B cell (primary cell): ENCODE measurements at regions not wholly inside any gene's neighbourhood (a gene's known extent, or its start where the extent isn't known, plus 50 kb on each side); places are given as distances from the start of the nearest gene placed in this dataset.

Experiments used
- ATAC-seq: fragments of 200-7000 bp; cut with Tn5 transposase; one replicate; pipeline ENCODE4 v1.10.0; 2021; ENCODE audit warnings: low read depth, mild to moderate bottlenecking, moderate number of reproducible peaks, moderate library complexity
- CTCF ChIA-PET: fragments of 350-600 bp; sonication (Branson Sonifier 250); formaldehyde crosslinking; loops from one replicate; lab custom pipeline; 2021; ENCODE audit warnings: antibody characterized with exemption, inconsistent platforms; lab: Charles Lee
- POLR2A ChIA-PET: fragments of 350-600 bp; sonication (Branson Sonifier 250); formaldehyde crosslinking; loops from one replicate; lab custom pipeline; 2021; ENCODE audit warnings: antibody characterized with exemption; lab: Charles Lee
- DNase-seq: peaks from one replicate; pipeline ENCODE4 v3.0.0; 2013
- H2AFZ ChIP-seq: 2 replicates; pipeline ENCODE4 v1.6.1; 2012; ENCODE audit warnings: mild to moderate bottlenecking, low read depth, low read length; ENCODE audit not compliant: insufficient read depth, poor library complexity, severe bottlenecking
- H3K27ac ChIP-seq, 2 donors: 1 replicate in 1 of 2; 2 replicates in 1 of 2; pipeline ENCODE4 v1.5.1; 2012 to 2013; ENCODE audit warnings: low read length in 2 of 2, mild to moderate bottlenecking in 2 of 2, moderate library complexity in 1 of 2
- H3K27me3 ChIP-seq, 4 experiments: fragments of 200-600 bp in 1 of 4; sonication (generic) in 1 of 4; replicated peaks in 1 of 4; 1 replicate in 2 of 4; 2 replicates in 2 of 4; pipeline versions ENCODE4 v1.6.1 to v1.7.0; 2013 to 2016; ENCODE audit warnings: low read length in 3 of 4, mild to moderate bottlenecking in 2 of 4, mixed read lengths in 1 of 4, moderate library complexity in 1 of 4; ENCODE audit not compliant: insufficient read depth in 4 of 4, control insufficient read depth in 3 of 4; ENCODE audit errors: control extremely low read depth in 1 of 4
- H3K36me3 ChIP-seq, 2 experiments: replicated peaks in 1 of 2; 1 replicate in 1 of 2; 2 replicates in 1 of 2; pipeline versions ENCODE4 v1.6.1 to v1.7.1; 2013; ENCODE audit warnings: low read length in 1 of 2; ENCODE audit not compliant: insufficient read depth in 2 of 2, control insufficient read depth in 1 of 2; ENCODE audit errors: control extremely low read depth in 1 of 2, extremely low read depth in 1 of 2
- H3K4me1 ChIP-seq, 2 donors: fragments of 200-600 bp in 1 of 2; sonication (generic) in 1 of 2; 1 replicate in 1 of 2; 2 replicates in 1 of 2; pipeline versions ENCODE4 v1.5.1 to v1.6.1; 2013 to 2017; ENCODE audit warnings: low read length in 2 of 2; ENCODE audit not compliant: control insufficient read depth in 2 of 2, insufficient read depth in 2 of 2
- H3K4me2 ChIP-seq: replicated peaks from 2 replicates; pipeline ENCODE3; 2012; ENCODE audit warnings: mild to moderate bottlenecking, low read depth, low read length; ENCODE audit not compliant: poor library complexity, severe bottlenecking
- H3K4me3 ChIP-seq, 5 experiments: fragments of 200-600 bp in 1 of 5; sonication (generic) in 1 of 5; 1 replicate in 3 of 5; 2 replicates in 2 of 5; pipeline versions ENCODE4 v1.5.1 to v1.7.0; 2011 to 2016; ENCODE audit warnings: low read length in 4 of 5, mild to moderate bottlenecking in 4 of 5, low read depth in 2 of 5, control low read depth in 1 of 5, moderate library complexity in 1 of 5; ENCODE audit not compliant: insufficient read depth in 1 of 5; ENCODE audit errors: control extremely low read depth in 1 of 5, extremely low read depth in 1 of 5
- H3K79me2 ChIP-seq: fragments of 200-600 bp; sonication (generic); one replicate; pipeline ENCODE4 v1.6.0; 2016; ENCODE audit warnings: low read length; ENCODE audit not compliant: control insufficient read depth, insufficient read depth
- H3K9ac ChIP-seq: fragments of 200-600 bp; sonication (generic); 2 replicates; pipeline ENCODE4 v1.6.1; 2017; ENCODE audit warnings: mild to moderate bottlenecking, low read length, moderate library complexity
- H3K9me3 ChIP-seq, 3 donors: one replicate each; pipeline versions ENCODE4 v1.6.1 to v1.7.1; 2013; ENCODE audit warnings: low read length in 2 of 3; ENCODE audit not compliant: control insufficient read depth in 2 of 3, insufficient read depth in 1 of 3; ENCODE audit errors: control extremely low read depth in 1 of 3
- H4K20me1 ChIP-seq: 2 replicates; pipeline ENCODE4 v1.6.0; 2012; ENCODE audit warnings: mild to moderate bottlenecking, low read length; ENCODE audit not compliant: insufficient read depth, control insufficient read depth, poor library complexity, severe bottlenecking
- H3K27ac Mint-ChIP-seq: one replicate; pipeline ENCODE4 v1.8.0; 2021; ENCODE audit warnings: mixed read lengths
- H3K27me3 Mint-ChIP-seq: one replicate; pipeline ENCODE4 v1.8.0; 2021; ENCODE audit warnings: mixed read lengths
- H3K4me1 Mint-ChIP-seq: one replicate; pipeline ENCODE4 v1.8.0; 2021; ENCODE audit warnings: mixed read lengths
- H3K4me3 Mint-ChIP-seq: one replicate; pipeline ENCODE4 v1.8.0; 2021; ENCODE audit warnings: mixed read lengths
- H3K9me3 Mint-ChIP-seq: one replicate; pipeline ENCODE4 v1.8.0; 2022; ENCODE audit warnings: mixed read lengths; ENCODE audit not compliant: insufficient read depth
- EZH2 ChIP-seq: IDR thresholded peaks from 2 replicates; pipeline ENCODE4 v1.6.1; 2012; ENCODE audit warnings: borderline replicate concordance, low read depth, mild to moderate bottlenecking, moderate library complexity, low read length; ENCODE audit not compliant: insufficient read depth, poor library complexity, severe bottlenecking
- WGBS: methylation state at CpG from one replicate; pipeline ENCODE4 v1.1.5; 2013; ENCODE audit warnings: missing lambda C conversion rate; ENCODE audit not compliant: insufficient coverage; 5-methylcytosine and 5-hydroxymethylcytosine counted together
- intact Hi-C: fragments of 100-400 bp; cut with micrococcal nuclease; formaldehyde crosslinking; loops from one replicate; pipeline ENCODE4 v1.10.0; 2022
- TF ChIP-seq, protein P1 (sequence below): fragments of 200-600 bp; IDR thresholded peaks from one replicate; pipeline ENCODE4 v1.8.0; 2022; ENCODE audit warnings: antibody characterized with exemption, mild to moderate bottlenecking

DNA sequence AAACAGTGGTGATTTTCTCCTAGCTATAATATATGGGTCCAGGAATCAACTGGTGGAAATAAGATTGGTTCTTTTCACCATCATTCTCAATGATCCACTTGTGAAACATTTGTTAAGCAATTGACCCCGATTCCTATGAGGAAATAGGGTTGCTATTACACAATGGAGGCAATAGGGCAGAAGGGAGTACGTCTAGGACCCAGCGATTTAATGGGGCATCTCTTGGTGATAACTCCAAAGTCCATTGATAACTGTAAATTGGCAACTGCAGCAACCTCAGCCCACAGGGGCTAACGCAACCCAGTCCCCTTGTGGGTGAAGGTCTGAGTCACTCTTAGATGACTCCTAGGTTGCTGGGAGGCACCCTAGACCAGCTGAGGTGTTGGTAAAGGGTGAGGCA lies 62.5 kb upstream of the BARHL2 start:
- ATAC-seq (no peak), DNase-seq (no peak)
- no peaks in the 10 kb centered on the region for H3K4me1 Mint-ChIP-seq
- no peaks in the 10 kb centered on the region for H3K9me3 Mint-ChIP-seq
- Histone ChIP-seq H3K4me2 (no peak overlapping the region), H3K27ac (no peak overlapping the region), H2AFZ (no peak overlapping the region), H3K36me3 (no peaks in the 10 kb centered on the region), H3K9me3 (no peaks in the 10 kb centered on the region), H4K20me1 (no peaks in the 10 kb centered on the region), H3K4me3 (no peak overlapping the region), H3K27me3 (no peaks in the 10 kb centered on the region), H3K79me2 (no peaks in the 10 kb centered on the region), H3K4me1 (no peaks in the 10 kb centered on the region), H3K9ac (no peak overlapping the region)
- no peak for TF ChIP-seq EZH2
- TF ChIP-seq, protein P1, sequence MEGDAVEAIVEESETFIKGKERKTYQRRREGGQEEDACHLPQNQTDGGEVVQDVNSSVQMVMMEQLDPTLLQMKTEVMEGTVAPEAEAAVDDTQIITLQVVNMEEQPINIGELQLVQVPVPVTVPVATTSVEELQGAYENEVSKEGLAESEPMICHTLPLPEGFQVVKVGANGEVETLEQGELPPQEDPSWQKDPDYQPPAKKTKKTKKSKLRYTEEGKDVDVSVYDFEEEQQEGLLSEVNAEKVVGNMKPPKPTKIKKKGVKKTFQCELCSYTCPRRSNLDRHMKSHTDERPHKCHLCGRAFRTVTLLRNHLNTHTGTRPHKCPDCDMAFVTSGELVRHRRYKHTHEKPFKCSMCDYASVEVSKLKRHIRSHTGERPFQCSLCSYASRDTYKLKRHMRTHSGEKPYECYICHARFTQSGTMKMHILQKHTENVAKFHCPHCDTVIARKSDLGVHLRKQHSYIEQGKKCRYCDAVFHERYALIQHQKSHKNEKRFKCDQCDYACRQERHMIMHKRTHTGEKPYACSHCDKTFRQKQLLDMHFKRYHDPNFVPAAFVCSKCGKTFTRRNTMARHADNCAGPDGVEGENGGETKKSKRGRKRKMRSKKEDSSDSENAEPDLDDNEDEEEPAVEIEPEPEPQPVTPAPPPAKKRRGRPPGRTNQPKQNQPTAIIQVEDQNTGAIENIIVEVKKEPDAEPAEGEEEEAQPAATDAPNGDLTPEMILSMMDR = no peak
- H3K27ac Mint-ChIP-seq = no peak overlapping the region
- ChIA-PET POLR2A (no interaction called here), CTCF (no interaction called here)
- intact Hi-C loops = no loop called here
- WGBS = 73% methylated on average over 4 of the region's 4 CpGs
- H3K4me3 Mint-ChIP-seq = no peak overlapping the region
- H3K27me3 Mint-ChIP-seq = peaks cover 8% of the 10 kb centered on the region

DNA sequence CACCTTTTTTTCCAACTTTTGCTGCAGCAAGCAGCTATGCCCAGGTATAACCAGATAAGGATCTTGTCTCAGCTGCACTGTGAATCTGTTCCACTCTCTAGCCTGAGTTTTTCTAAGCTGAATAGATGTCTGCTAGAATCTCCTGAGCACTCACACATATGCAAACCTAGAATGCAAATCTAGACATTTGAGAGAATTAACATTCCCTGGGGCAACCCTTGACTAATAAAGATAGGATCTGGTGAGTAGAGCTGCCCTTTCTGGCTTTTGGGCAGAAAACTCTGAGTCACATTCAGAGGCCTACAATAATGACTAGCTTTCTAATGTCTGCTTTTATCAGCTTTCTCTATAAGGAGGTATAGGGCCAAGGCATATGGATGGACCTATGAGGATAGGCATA lies 61.4 kb upstream of the BARHL2 start:
- H3K4me2 ChIP-seq = no peak overlapping the region
- CTCF ChIA-PET = no interaction called here

More for the DNA sequence above, 61.4 kb upstream of the BARHL2 start:
- Histone ChIP-seq H3K27me3 (no peaks in the 10 kb centered on the region), H4K20me1 (no peaks in the 10 kb centered on the region), H3K79me2 (no peaks in the 10 kb centered on the region), H3K36me3 (no peaks in the 10 kb centered on the region), H3K9me3 (no peaks in the 10 kb centered on the region), H3K9ac (no peak overlapping the region), H3K4me1 (no peaks in the 10 kb centered on the region), H3K4me3 (no peak overlapping the region), H2AFZ (no peak overlapping the region), H3K27ac (no peak overlapping the region)
- H3K4me3 Mint-ChIP-seq = no peak overlapping the region
- ATAC-seq (no peak), DNase-seq (no peak)
- H3K4me1 Mint-ChIP-seq = no peaks in the 10 kb centered on the region
- TF ChIP-seq, protein P1 = no peak
- TF ChIP-seq EZH2 = no peak
- H3K27ac Mint-ChIP-seq = no peak overlapping the region
- intact Hi-C loops = no loop called here
- POLR2A ChIA-PET = no interaction called here
- H3K27me3 Mint-ChIP-seq = peaks cover 8% of the 10 kb centered on the region
- no peaks in the 10 kb centered on the region for H3K9me3 Mint-ChIP-seq
